Upper lobe of left lung (tissue), 4 donors: ENCODE measurements at regions not wholly inside any gene's neighbourhood (a gene's known extent, or its start where the extent isn't known, plus 50 kb on each side); places are given as distances from the start of the nearest gene placed in this dataset.

Experiments used
- CTCF ChIP-seq, 6 experiments: fragments of 450-650 bp in 4 of 6; fragments of 200-600 bp in 2 of 6; sonication (generic) in 2 of 6; IDR thresholded peaks; one replicate each; pipeline ENCODE4 v1.5.1; 2016 to 2019; ENCODE audit warnings: antibody characterized with exemption in 6 of 6
- EP300 ChIP-seq, 4 donors: sonication (generic); formaldehyde crosslinking; IDR thresholded peaks; one replicate each; pipeline ENCODE4 v1.5.1; 2017; ENCODE audit warnings: antibody characterized with exemption in 4 of 4, control low read depth in 2 of 4
- POLR2A ChIP-seq, 4 donors: fragments of 450-650 bp; IDR thresholded peaks; one replicate each; pipeline ENCODE4 v1.5.1; 2016 to 2017; ENCODE audit warnings: antibody characterized with exemption in 4 of 4, mild to moderate bottlenecking in 2 of 4
- POLR2AphosphoS5 ChIP-seq, 2 donors: sonication (generic); formaldehyde crosslinking; IDR thresholded peaks; one replicate each; pipeline ENCODE4 v1.5.1; 2017; ENCODE audit warnings: antibody characterized with exemption in 2 of 2

DNA sequence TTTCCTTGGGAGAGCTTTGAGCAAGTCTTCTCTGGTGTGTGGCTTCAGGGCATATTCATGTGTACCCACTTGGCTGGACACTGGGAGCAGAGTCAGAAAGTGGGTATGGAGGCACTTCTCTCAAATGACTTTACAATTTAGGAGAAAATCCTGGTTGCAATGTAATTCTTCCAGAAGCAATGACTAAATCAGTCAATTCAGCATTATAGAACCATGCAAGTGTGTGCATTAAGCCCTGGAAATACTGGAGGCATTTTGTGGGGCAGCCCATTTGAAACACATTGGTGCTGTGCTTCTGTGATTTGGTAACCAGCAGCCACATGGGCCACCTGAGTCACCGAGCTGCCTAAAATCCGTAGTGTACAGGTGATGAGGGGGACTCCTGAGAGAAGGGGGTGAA is 94.6 kb upstream of the TAS2R1 start:
- TF ChIP-seq CTCF (IDR thresholded peaks at IDR 0.05) = no peak
- no peak for TF ChIP-seq POLR2A (IDR thresholded peaks at IDR 0.05)
- TF ChIP-seq POLR2AphosphoS5 (IDR thresholded peaks at IDR 0.05) = no peak
- no peak for TF ChIP-seq EP300 (IDR thresholded peaks at IDR 0.05)
